Peyer's patch (tissue), 4 donors: ENCODE measurements at regions not wholly inside any gene's neighbourhood (a gene's known extent, or its start where the extent isn't known, plus 50 kb on each side); places are given as distances from the start of the nearest gene placed in this dataset.

Source experiments
- CTCF ChIP-seq, 6 experiments: fragments of 450-650 bp in 4 of 6; fragments of 200-600 bp in 2 of 6; sonication (generic) in 1 of 6; IDR thresholded peaks; one replicate each; pipeline ENCODE4 v1.5.1; 2017 to 2019; ENCODE audit warnings: antibody characterized with exemption in 6 of 6, mild to moderate bottlenecking in 3 of 6, moderate library complexity in 1 of 6
- POLR2A ChIP-seq, 2 donors: fragments of 450-650 bp; IDR thresholded peaks; one replicate each; pipeline ENCODE4 v1.5.1; 2017; ENCODE audit warnings: antibody characterized with exemption in 2 of 2, mild to moderate bottlenecking in 2 of 2, moderate library complexity in 2 of 2

- TF ChIP-seq CTCF (IDR thresholded peaks at IDR 0.05) (no peak), POLR2A (IDR thresholded peaks at IDR 0.05) (no peak)
Observed at GRCh38 chr13:90918536-90918935, 429.0 kb upstream of the MIR17HG start.
